ENCODE measurements at regions not wholly inside any gene's neighbourhood (a gene's known extent, or its start where the extent isn't known, plus 50 kb on each side); places are given as distances from the start of the nearest gene placed in this dataset.

- TF ChIP-seq CTCF (IDR thresholded peaks at IDR 0.05 in 2 of 3, conservative IDR thresholded peaks at IDR 0.05 in 1 of 3; ENCODE audit: borderline replicate concordance in 1 of 3, insufficient read depth in 1 of 3, low read depth in 2 of 3, low read length in 2 of 3) (no peak), SRF (IDR thresholded peaks at IDR 0.05; ENCODE audit: low read depth) (no peak), POLR2AphosphoS5 (IDR thresholded peaks at IDR 0.05; ENCODE audit: low read depth, low read length) (no peak), ZNF274 (IDR thresholded peaks at IDR 0.05; ENCODE audit: low read depth, low read length) (no peak), EGR1 (IDR thresholded peaks at IDR 0.05; ENCODE audit: low read depth) (no peak), CEBPB (IDR thresholded peaks at IDR 0.05; ENCODE audit: low read depth) (no peak)
- TF ChIP-seq, protein P1, sequence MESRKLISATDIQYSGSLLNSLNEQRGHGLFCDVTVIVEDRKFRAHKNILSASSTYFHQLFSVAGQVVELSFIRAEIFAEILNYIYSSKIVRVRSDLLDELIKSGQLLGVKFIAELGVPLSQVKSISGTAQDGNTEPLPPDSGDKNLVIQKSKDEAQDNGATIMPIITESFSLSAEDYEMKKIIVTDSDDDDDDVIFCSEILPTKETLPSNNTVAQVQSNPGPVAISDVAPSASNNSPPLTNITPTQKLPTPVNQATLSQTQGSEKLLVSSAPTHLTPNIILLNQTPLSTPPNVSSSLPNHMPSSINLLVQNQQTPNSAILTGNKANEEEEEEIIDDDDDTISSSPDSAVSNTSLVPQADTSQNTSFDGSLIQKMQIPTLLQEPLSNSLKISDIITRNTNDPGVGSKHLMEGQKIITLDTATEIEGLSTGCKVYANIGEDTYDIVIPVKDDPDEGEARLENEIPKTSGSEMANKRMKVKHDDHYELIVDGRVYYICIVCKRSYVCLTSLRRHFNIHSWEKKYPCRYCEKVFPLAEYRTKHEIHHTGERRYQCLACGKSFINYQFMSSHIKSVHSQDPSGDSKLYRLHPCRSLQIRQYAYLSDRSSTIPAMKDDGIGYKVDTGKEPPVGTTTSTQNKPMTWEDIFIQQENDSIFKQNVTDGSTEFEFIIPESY (IDR thresholded peaks at IDR 0.05; ENCODE audit: extremely low read depth, insufficient replicate concordance, low read length): no peak
These were observed 289.3 kb upstream of the RORA start (continued) for GRCh38 chr15:61518191-61518950.

- intact Hi-C loops (cut with micrococcal nuclease): no loop called here
- no peak overlapping the region for H3K4me3 ChIP-seq (replicated peaks in 1 of 2; ENCODE audit: low read depth in 1 of 2, low read length in 2 of 2)
- H3K9me2 ChIP-seq (ENCODE audit: insufficient read depth): no peaks in the 10 kb centered on the region
- DNase-seq (ENCODE audit: low read depth, low spot score) (no peak), ATAC-seq (no peak)
- ChIA-PET POLR2A (interaction anchor here (0.7 kb wide), 1 partner anchor 485 kb away, joined by 4 read pairs; no protein-coding TSS in a partner anchor), RAD21 (ENCODE audit: low non-redundant PET in 1 of 2, low total read pairs in 2 of 2, uncharacterized antibody in 2 of 2, unreplicated experiment in 2 of 2) (no interaction called here), CTCF (interaction anchor here (1.2 kb wide), 1 partner anchor 316 kb away, joined by 4 read pairs; no protein-coding TSS in a partner anchor)
- no peaks in the 10 kb centered on the region for H3K79me2 ChIP-seq (ENCODE audit: insufficient read depth, low read length)
- no peaks in the 10 kb centered on the region for H3K36me3 ChIP-seq (ENCODE audit: control insufficient read depth in 1 of 2, insufficient read depth in 2 of 2, low read length in 2 of 2)
- H3K27ac ChIP-seq (ENCODE audit: low read depth, low read length): no peak overlapping the region
- no peaks in the 10 kb centered on the region for H3K4me1 ChIP-seq (ENCODE audit: control insufficient read depth in 1 of 2, insufficient read depth in 2 of 2, low read length in 2 of 2)
- BruUV-seq (replicated peaks): no TSS peak
- no peak overlapping the region for H3K4me2 ChIP-seq (ENCODE audit: low read length)
- H3K9me3 ChIP-seq (ENCODE audit: control insufficient read depth in 1 of 2, insufficient read depth in 1 of 2, low read depth in 1 of 2, low read length in 2 of 2): no peaks in the 10 kb centered on the region
- H3K9ac ChIP-seq (ENCODE audit: low read length): no peak overlapping the region
- TF ChIP-seq ELF1 (IDR thresholded peaks at IDR 0.05; ENCODE audit: borderline replicate concordance, low read depth): no peak
- no peak for TF ChIP-seq YY1 (IDR thresholded peaks at IDR 0.05; ENCODE audit: extremely low read depth, insufficient replicate concordance, low read depth, low read length)
- no peak for TF ChIP-seq CEBPB (IDR thresholded peaks at IDR 0.05; ENCODE audit: low read depth)
- TF ChIP-seq SP1 (IDR thresholded peaks at IDR 0.05; ENCODE audit: low read depth): no peak
- no peak for TF ChIP-seq MAX (IDR thresholded peaks at IDR 0.05)
- no peaks in the 10 kb centered on the region for H4K20me1 ChIP-seq (ENCODE audit: insufficient read depth)
- H3K27me3 ChIP-seq (ENCODE audit: insufficient read depth, low read length): no peaks in the 10 kb centered on the region
- H2AFZ ChIP-seq (ENCODE audit: low read depth, low read length, poor library complexity, severe bottlenecking): no peak overlapping the region
These were observed 288.7 kb upstream of the RORA start for GRCh38 chr15:61517776-61518175.
